ENCODE measurements at regions not wholly inside any gene's neighbourhood (a gene's known extent, or its start where the extent isn't known, plus 50 kb on each side); places are given as distances from the start of the nearest gene placed in this dataset.

DNA sequence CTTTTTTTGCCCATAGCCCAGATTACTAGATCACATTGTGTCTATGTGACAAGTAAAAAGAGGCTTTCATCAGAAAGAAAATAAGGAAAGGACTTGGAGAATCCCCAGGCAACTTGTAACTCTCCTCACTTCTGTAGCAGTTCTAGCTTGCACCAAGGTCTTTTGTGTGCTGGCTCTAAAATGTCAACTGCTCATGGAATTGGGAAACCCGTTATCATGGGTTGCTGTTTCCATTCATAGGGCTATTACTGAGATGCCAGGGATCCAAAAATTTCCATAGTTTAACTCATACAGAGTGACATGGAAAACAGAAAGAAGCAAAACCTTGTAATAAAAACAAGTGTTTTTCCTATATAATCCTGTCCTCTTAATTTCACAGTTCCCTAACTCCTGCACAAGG is 123.9 kb upstream of the FBXL7 start:
- no peak overlapping the region for H3K27ac ChIP-seq
- TF ChIP-seq, protein P1, sequence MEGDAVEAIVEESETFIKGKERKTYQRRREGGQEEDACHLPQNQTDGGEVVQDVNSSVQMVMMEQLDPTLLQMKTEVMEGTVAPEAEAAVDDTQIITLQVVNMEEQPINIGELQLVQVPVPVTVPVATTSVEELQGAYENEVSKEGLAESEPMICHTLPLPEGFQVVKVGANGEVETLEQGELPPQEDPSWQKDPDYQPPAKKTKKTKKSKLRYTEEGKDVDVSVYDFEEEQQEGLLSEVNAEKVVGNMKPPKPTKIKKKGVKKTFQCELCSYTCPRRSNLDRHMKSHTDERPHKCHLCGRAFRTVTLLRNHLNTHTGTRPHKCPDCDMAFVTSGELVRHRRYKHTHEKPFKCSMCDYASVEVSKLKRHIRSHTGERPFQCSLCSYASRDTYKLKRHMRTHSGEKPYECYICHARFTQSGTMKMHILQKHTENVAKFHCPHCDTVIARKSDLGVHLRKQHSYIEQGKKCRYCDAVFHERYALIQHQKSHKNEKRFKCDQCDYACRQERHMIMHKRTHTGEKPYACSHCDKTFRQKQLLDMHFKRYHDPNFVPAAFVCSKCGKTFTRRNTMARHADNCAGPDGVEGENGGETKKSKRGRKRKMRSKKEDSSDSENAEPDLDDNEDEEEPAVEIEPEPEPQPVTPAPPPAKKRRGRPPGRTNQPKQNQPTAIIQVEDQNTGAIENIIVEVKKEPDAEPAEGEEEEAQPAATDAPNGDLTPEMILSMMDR (conservative IDR thresholded peaks at IDR 0.05) = no peak

DNA sequence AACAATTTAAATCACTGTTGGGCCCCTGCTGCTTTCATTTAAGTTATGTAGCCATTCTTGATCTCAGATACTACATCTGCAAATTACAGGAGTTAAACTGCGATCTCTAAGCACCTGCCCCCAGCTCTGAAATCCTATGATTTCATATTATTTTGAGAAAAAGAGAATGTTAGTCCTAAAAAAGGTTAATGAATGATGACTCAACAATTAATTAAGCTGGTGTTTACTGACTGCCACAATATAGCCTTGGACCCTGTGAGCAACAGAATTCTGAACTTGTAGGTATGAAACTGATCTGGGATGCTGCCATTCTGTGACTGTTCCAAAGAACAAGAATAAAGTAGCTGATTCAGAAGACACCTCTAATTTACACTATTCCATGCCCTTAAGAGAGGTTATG is 124.4 kb upstream of the FBXL7 start:
- no peak overlapping the region for H3K27ac ChIP-seq
- TF ChIP-seq, protein P1 (conservative IDR thresholded peaks at IDR 0.05) = no peak

DNA sequence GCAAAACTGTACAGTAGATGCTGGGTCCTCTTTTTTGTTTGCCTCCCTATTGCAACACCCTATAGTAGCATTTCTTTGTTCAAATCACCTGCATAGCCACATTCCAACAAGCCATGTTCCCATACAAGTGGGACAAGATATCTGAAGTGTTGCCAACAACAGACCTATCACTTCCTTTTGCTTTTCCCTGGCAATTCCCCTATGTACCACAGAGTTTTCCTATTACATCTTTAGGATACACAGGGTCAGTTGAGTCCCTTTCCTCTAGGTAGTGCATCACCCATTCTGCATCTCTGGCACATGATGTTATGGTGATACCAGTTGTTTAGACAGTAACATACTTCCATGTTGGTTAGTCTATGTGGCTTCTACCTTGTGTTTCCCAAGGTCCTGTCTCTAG is 125.1 kb upstream of the FBXL7 start:
- TF ChIP-seq, protein P1 (conservative IDR thresholded peaks at IDR 0.05) = no peak
- H3K27ac ChIP-seq = no peak overlapping the region

DNA sequence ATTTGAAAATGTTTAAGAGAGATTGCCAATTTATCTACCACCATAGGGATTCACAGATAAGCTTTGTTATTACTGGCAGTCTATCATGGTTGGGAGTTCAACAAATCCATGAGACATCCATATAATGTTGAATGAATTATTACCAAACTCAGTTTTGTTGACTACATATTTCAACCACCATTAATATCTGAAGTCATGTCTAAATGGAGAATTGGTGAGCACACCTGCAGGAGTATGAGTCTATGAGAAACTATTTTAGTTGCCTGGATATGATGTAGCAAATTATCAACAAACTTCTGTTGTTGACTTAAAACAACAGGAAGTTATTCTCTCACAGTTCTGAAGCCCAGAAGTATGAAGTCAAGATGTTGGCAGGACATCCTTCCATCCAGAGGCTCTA is 126.8 kb upstream of the FBXL7 start:
- H3K27ac ChIP-seq = no peak overlapping the region
- TF ChIP-seq, protein P1 (conservative IDR thresholded peaks at IDR 0.05) = no peak

DNA sequence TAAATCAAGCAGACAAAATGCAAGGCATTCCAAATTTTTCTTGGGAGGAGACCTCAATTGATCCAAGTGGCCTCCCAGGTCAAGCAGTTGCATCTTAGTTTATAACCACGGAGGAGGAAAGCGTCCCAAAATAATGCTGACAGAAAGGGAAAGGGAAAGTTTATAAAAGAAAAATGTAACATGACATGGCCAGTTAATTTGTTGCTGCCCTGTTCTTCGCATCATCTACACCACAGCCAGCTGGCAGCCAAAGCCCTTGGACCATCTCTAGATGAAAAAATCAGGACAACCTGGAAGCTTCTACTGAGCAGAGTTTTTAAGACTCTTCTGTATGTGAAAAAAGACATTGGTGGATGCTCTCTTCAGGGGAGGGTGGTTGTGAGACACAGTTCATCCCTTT is 128.8 kb upstream of the FBXL7 start:
- TF ChIP-seq, protein P1 (conservative IDR thresholded peaks at IDR 0.05) = no peak
- no peak overlapping the region for H3K27ac ChIP-seq

DNA sequence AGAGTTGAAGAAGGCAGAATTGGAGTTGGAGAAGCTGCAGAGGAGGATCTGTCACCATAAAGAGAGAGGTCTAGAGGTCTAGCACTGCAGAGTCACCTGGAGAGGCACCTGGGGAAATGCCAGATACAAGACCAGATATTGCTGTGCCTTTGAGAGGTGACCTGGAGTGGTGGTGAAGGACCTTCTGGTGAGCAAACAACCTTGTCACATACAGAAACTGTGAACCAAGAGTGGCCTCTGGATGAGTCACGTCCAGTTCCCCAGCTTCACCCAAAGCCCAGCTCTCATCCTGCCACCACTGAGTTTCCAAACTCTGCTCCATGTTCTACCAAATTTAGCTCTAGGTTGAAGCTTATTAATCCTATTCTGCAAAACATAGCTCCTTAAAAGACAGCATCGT is 131.1 kb upstream of the FBXL7 start:
- TF ChIP-seq, protein P1 (conservative IDR thresholded peaks at IDR 0.05) = no peak
- no peak overlapping the region for H3K27ac ChIP-seq

DNA sequence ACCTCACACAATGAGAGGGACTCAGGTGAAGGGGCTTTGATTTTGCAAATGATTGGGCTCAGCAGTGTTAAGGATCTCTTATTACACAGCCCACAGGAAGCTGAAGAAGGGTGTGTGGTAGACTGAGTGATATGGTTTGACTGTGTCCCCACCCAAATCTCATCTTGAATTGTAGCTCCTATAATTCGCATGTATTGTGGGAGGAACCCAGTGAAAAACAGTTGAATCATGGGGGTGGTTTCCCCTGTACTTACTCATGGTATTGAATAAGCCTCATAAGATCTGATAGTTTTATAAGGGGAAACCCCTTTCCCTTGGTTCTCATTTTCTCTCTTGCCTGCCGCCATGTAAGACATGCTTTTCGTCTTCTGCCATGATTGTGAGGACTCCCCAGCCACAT is 132.5 kb upstream of the FBXL7 start:
- TF ChIP-seq, protein P1 (conservative IDR thresholded peaks at IDR 0.05) = no peak
- H3K27ac ChIP-seq = no peak overlapping the region

All from VCaP (cell line).